ENCODE measurements at regions not wholly inside any gene's neighbourhood (a gene's known extent, or its start where the extent isn't known, plus 50 kb on each side); places are given as distances from the start of the nearest gene placed in this dataset.

- H3K36me3 ChIP-seq (ENCODE audit: low read length) = no peaks in the 10 kb centered on the region
- H4K20me1 ChIP-seq (ENCODE audit: low read depth, low read length) = no peaks in the 10 kb centered on the region
- no peaks in the 10 kb centered on the region for H3K9me2 ChIP-seq (replicated peaks; ENCODE audit: insufficient read depth, low read length)
- no peak for TF ChIP-seq CTCF (IDR thresholded peaks at IDR 0.05; ENCODE audit: insufficient read depth, low read length, poor library complexity, severe bottlenecking)
- no peak for TF ChIP-seq EZH2phosphoT487 (conservative IDR thresholded peaks at IDR 0.05; ENCODE audit: low read length)
- no peak overlapping the region for H2AFZ ChIP-seq (ENCODE audit: low read depth, low read length, severe bottlenecking)
- H3K9me3 ChIP-seq (ENCODE audit: insufficient read depth, low read length) = no peaks in the 10 kb centered on the region
- no peaks in the 10 kb centered on the region for H3K79me2 ChIP-seq (ENCODE audit: insufficient read depth, low read length)
- H3K4me2 ChIP-seq (ENCODE audit: low read depth, low read length, poor library complexity, severe bottlenecking) = no peak overlapping the region
- H3K4me3 ChIP-seq (ENCODE audit: insufficient read depth, low read length, poor library complexity, severe bottlenecking) = no peak overlapping the region
- no peak overlapping the region for H3K27ac ChIP-seq (ENCODE audit: low read depth, low read length)
- no peaks in the 10 kb centered on the region for H3F3A ChIP-seq (ENCODE audit: insufficient read depth)
- no peak overlapping the region for H3K9ac ChIP-seq (ENCODE audit: low read length)
- H3K27me3 ChIP-seq (ENCODE audit: low read length) = 0 out of 2 replicates have a peak, but pooled peaks cover 3% of the 10 kb centered on the region
These were observed 390.5 kb downstream of the PRDM2 start for GRCh38 chr1:14090531-14090930.

GRCh38 chr1:14094611-14095400 lies 394.8 kb downstream of the PRDM2 start:
- no peaks in the 10 kb centered on the region for H3K9me2 ChIP-seq (replicated peaks; ENCODE audit: insufficient read depth, low read length)
- H3K36me3 ChIP-seq (ENCODE audit: low read length) = no peaks in the 10 kb centered on the region
- no peaks in the 10 kb centered on the region for H3F3A ChIP-seq (ENCODE audit: insufficient read depth)
- H3K4me3 ChIP-seq (ENCODE audit: insufficient read depth, low read length, poor library complexity, severe bottlenecking) = no peak overlapping the region
- no peak overlapping the region for H3K9ac ChIP-seq (ENCODE audit: low read length)
- no peaks in the 10 kb centered on the region for H4K20me1 ChIP-seq (ENCODE audit: low read depth, low read length)
- no peaks in the 10 kb centered on the region for H3K79me2 ChIP-seq (ENCODE audit: insufficient read depth, low read length)
- H3K4me2 ChIP-seq (ENCODE audit: low read depth, low read length, poor library complexity, severe bottlenecking) = no peak overlapping the region
- TF ChIP-seq EZH2phosphoT487 (conservative IDR thresholded peaks at IDR 0.05; ENCODE audit: low read length) (no peak), CTCF (IDR thresholded peaks at IDR 0.05; ENCODE audit: insufficient read depth, low read length, poor library complexity, severe bottlenecking) (peak; percentile 15)
- no peak overlapping the region for H2AFZ ChIP-seq (ENCODE audit: low read depth, low read length, severe bottlenecking)
- no peak overlapping the region for H3K27ac ChIP-seq (ENCODE audit: low read depth, low read length)
- 0 out of 2 replicates have a peak, but pooled peaks cover 3% of the 10 kb centered on the region for H3K27me3 ChIP-seq (ENCODE audit: low read length)
- no peaks in the 10 kb centered on the region for H3K9me3 ChIP-seq (ENCODE audit: insufficient read depth, low read length)

- no peak for TF ChIP-seq CTCF (IDR thresholded peaks at IDR 0.05; ENCODE audit: insufficient read depth, low read length, poor library complexity, severe bottlenecking)
- no peak for TF ChIP-seq EZH2phosphoT487 (conservative IDR thresholded peaks at IDR 0.05; ENCODE audit: low read length)
These were observed 398.4 kb downstream of the PRDM2 start for GRCh38 chr1:14098294-14098913.

More at GRCh38 chr1:14098294-14098913, 398.4 kb downstream of the PRDM2 start:
- no peaks in the 10 kb centered on the region for H3K36me3 ChIP-seq (ENCODE audit: low read length)
- H3K79me2 ChIP-seq (ENCODE audit: insufficient read depth, low read length) = no peaks in the 10 kb centered on the region
- H3K27me3 ChIP-seq (ENCODE audit: low read length) = no peaks in the 10 kb centered on the region
- no peak overlapping the region for H3K27ac ChIP-seq (ENCODE audit: low read depth, low read length)
- H3K4me2 ChIP-seq (ENCODE audit: low read depth, low read length, poor library complexity, severe bottlenecking) = no peak overlapping the region
- H2AFZ ChIP-seq (ENCODE audit: low read depth, low read length, severe bottlenecking) = no peak overlapping the region
- H3K9me2 ChIP-seq (replicated peaks; ENCODE audit: insufficient read depth, low read length) = no peaks in the 10 kb centered on the region
- no peaks in the 10 kb centered on the region for H3K9me3 ChIP-seq (ENCODE audit: insufficient read depth, low read length)
- no peaks in the 10 kb centered on the region for H3F3A ChIP-seq (ENCODE audit: insufficient read depth)
- H4K20me1 ChIP-seq (ENCODE audit: low read depth, low read length) = no peaks in the 10 kb centered on the region
- H3K9ac ChIP-seq (ENCODE audit: low read length) = no peak overlapping the region
- no peak overlapping the region for H3K4me3 ChIP-seq (ENCODE audit: insufficient read depth, low read length, poor library complexity, severe bottlenecking)

Measured in SU-DHL-6 (cell line).